ENCODE measurements at regions not wholly inside any gene's neighbourhood (a gene's known extent, or its start where the extent isn't known, plus 50 kb on each side); places are given as distances from the start of the nearest gene placed in this dataset.

- TF ChIP-seq EZH2 (IDR thresholded peaks at IDR 0.05; ENCODE audit: borderline replicate concordance, low read depth, low read length, poor library complexity, severe bottlenecking) (no peak), CTCF (conservative IDR thresholded peaks at IDR 0.05; ENCODE audit: low read depth, low read length) (no peak)
Measured at GRCh38 chr5:103902893-103903292, 340.3 kb upstream of the NUDT12 start.

Measured in A673 (cell line).